T-helper 2 cell treated with Interferon-gamma antibody and Interleukin-4, amounts not matched to agents 100 ng/mL and 5 ng/mL, for 36 hours (primary cell): ENCODE measurements at regions not wholly inside any gene's neighbourhood (a gene's known extent, or its start where the extent isn't known, plus 50 kb on each side); places are given as distances from the start of the nearest gene placed in this dataset.

ENCODE experiments used
- intact Hi-C: fragments of 100-400 bp; cut with micrococcal nuclease; formaldehyde crosslinking; loops from one replicate; pipeline ENCODE4 v1.15.1; 2023

DNA sequence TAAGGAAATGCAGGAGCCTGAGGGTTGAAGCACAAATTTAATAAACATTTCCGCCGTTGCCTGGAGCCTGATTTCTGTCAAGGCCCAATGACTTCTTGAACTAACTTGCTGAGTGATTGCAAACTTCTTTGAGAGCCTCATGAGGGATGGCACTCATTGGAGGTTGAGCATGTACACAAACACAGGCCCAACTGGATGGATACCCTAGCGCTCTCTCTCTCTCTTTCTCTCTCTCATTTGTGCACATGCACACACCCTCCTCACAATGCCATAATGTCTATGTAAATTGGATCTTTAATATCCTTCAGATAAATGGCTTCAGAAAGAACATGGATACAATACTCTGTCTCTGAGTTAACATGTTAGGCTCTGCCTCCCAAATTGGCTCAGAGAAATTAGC lies 597.7 kb upstream of the CADM1 start:
- intact Hi-C loops = no loop called here

DNA sequence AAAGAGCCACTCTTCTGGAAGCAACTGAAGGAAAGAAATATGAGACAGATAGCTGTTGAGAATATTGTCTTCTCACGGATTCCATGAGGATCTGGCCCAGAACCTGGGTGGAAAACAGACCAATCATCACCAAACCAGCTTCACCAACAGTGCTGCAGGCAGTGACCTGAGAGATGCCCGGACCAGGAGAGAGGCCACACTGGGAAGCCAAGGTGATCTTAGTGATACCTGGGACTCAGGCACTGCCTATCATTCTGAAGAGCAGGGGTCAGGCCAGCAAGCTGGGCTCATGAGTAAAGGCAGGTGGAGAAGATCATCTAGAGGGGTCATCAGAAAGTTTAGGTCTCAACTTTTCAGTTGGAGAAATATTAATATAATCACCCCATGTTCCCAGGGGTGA lies 595.8 kb upstream of the CADM1 start:
- intact Hi-C loops = no loop called here

DNA sequence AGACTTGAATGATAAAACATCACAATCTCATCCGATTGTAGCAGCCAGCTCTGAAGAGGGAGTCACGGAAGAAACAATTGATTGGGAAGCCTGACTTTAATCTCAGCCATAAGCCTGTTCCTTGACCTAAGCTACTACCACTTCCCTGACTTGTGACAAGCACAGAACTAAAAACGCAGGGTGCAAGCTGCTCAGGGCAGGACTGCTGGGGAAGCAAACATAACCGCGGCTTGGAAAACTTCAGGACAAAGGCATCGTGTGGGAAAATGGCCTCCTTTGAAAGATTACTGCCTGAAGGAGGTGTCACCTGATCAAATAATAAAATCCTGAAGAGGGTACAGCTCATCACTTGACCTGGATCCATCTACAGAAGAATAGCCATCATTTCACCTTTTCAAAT lies 595.3 kb upstream of the CADM1 start:
- intact Hi-C loops = no loop called here

DNA sequence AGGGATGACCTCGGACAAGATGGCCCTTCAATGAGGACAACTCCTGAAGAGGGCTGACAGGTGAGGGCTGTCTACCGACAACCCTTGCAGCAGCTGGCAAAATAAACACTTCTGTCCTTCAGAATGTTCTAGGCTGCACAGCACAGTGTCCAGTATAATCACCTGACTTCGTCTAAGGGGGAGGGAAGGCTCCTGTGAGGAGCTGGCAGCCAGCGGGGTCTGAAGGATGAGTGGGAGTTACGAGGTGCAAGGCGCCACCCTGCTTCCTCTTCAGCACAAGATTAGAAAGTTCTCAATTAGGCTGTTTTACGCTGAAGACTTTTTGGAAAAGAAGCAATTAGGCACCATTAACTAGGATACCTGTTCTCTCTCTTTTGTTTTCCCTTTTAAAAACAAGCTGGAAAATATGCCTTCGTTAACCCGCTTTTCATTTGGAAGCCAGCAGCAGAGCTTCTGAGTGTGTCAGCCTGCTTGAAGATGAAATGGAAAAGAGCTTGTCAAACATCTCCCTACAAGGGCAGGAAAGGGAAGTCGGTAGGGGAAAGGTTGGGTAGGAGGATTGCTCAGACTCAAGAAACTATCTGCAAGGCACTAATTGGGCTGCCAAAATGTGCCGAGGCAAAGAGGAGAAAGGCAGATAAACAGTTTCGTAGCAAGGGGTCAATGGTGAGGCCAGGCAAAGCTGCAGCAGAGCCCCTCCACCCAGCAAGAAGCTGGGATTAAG lies 592.2 kb upstream of the CADM1 start:
- intact Hi-C loops = no loop called here

DNA sequence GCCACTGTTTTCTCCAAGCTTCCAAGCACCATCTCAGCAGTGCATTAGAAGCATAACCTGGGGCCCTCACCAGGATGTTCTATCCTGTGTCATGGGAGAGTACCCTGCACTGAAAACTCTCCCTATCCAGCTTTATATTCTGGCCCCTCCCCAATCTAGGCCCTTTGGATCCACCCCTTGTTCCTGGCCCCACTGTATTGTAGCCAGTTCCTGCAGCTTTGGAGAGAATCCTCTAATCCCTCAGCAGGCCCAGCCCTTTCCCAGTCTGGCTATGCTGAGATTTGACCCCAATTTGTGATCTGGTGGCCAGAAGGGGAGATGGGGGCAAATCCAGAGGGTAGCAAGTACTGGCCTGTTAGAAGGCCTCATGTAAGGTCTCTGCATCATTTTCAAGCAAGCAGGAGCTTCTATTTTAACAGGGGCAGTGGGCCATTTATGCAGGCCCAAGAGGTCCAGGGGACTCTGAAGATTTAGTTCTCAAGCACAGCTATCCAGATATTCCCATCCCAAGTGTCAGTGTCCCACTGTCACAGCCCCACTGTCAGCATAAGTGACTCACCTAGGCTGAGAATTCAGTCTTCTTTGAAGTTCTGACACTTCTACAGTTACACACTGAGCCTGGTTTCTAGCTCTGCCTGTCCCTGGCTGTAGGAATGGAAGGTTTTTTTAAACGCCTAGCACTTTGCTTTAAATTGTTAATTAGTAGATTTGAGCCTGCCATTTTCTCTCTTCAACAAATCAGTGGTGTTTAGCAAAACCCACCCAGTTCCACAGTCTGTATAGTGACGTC lies 589.5 kb upstream of the CADM1 start:
- intact Hi-C loops = no loop called here

DNA sequence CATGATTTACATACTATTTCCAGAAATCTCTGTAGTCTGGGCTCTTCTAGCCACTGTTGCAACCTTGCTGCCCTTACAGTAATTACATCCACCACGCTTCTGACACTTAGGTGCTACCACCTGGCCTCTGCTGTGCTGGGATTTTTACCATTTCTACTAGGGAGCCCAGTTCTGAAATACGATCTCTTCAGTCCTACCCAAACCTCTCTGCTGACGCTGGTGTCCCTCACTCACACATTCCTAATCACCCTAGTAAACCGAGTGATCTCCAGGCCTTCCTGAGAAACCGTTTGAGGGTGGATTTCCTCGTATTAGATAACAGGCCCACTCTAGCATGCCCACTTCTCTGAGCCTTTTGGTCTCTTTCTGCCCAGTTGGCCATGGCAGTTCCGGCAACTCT lies 588.9 kb upstream of the CADM1 start:
- intact Hi-C loops = no loop called here

DNA sequence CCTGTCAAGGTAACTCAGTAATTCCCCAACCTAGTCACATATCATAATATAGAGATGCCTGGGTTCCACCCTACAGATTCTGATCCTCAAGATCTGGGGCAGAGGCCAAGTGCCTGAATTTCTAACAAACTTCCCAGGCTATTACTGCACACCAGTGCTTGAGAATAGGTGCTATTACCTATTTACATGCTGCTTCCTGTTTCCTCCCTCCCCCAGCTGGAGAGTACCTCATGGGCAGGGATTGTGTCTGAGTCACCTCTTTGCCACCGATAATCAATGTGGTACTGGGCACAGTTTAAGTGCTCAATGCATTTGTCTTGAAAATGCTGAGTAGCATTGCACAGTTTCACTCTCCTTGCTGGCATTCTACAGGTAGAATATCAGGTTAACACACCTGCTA lies 582.2 kb upstream of the CADM1 start:
- intact Hi-C loops = no loop called here

DNA sequence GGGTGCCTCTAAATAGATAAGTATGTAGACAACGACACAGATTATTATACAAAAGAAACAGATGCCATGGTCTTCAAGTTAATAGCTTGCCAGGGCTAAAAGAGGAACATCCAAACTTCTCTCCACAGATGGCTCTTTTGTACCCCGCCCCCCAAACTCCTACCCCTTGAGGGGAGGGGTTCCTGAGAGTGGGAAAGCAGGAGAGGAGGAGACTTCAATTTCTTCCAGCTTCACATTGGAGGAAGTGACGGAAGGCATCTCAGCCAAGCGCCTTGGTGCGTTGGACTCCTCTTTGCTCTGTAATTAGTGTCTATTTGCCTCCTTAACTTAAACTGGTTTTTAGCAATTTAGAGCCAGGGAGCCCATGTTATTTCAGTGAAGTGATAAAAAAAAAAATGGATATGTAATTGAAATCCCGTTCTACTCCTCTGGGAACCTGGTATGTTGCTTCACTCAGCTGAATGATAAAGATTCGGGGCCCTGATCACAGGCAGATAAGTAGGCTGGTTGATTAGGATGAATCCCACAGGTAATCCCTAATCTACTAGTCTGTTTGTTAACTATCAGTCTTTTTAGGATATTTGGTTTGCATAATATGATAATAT lies 580.9 kb upstream of the CADM1 start:
- intact Hi-C loops = no loop called here

DNA sequence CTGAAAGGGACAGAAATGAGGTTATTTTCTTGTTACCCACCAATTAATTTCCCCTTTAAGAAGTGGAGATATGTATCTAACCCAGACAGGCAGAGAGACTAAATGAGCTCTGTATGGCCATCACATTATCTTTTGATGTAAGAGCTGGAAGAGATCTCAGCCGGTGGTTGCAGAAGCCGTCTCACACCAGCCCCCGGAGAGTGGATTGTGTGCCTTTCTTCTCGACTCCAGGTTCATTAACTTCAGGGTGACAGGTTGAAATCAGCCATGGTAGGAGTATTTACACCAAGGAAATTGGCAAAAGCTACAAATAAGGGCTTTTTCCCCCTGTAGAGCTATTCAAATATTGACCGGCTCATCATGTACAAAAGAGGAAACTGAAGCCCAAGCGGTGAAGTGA lies 580.3 kb upstream of the CADM1 start:
- intact Hi-C loops = no loop called here

DNA sequence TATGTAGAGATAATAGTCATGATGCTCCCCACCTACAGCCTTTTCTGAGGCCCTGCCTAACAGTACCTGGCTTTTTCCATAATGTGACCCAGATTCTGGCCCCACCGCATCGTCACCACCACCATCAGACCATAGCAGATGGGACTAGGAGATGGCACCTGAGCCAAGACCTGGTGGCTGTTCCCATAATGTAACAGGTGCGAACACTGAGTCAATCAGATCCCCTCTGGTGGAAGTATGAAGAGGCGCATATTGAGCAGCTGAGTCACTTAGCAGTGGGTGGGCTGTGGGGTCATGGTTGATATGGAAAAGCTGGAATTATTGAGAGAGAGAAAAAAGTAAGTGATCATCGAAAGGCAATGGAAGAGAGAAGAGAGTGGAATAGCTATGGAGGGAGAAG lies 578.0 kb upstream of the CADM1 start:
- intact Hi-C loops = no loop called here

DNA sequence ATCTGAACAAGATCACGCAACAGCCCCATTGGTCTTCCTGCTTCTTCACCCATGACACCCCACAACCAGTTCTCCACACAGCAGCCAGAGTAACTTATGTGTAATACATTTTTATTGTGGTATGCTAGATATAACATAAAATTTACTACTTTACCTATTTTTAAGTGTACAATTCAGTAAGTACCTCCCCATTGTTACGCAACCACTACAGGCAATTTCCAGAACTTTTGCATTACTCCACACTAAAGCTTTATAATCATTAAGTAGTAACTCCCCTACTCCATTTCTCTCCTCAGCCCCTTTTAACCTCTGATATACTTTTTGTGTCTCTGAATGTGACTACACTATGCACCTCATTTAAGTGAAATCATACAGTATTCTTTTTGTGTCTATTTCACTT lies 575.4 kb upstream of the CADM1 start:
- intact Hi-C loops = no loop called here

DNA sequence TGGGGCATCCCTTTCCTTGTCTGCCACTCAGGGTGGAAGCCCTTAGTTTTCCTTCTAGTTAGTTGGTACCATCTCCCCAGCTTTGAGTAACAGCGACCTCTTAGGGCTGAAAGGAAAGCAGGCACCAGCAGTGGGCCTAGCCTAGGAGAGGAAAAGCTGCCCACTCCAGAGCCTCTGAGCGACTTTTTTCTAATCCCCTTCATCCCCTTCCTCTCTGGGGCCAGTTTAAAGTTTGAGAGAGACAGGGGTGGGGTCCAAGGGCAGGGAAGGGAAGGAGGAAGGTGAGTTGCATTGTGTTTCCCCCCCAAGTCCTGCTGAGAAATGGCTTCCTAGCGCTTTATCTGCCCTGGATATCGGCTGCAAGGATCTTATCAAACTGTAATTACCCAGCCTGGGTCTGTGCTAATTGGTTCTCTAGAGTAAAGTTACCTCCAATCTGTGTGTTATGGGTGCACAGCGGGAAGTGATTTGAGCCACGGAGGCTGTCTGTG lies 573.9 kb upstream of the CADM1 start:
- intact Hi-C loops = no loop called here

DNA sequence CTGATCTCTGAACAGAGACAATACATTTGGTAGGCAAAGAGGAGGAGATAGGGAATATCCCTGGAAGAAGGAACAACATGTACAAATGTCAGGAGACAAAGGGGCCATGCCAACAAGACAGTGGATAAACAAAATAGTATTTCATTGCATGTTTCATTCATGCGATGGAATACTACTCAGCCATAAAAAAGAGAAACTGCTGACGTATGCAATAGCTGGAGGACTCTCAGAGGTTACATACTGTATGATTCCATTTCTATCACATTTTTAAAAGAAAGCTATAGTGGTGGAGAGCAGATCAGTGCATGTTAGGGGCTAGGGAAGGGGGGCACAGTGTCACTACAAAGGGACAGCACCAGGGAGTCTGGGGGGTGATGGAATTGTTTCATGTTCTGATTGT lies 572.9 kb upstream of the CADM1 start:
- intact Hi-C loops = no loop called here

DNA sequence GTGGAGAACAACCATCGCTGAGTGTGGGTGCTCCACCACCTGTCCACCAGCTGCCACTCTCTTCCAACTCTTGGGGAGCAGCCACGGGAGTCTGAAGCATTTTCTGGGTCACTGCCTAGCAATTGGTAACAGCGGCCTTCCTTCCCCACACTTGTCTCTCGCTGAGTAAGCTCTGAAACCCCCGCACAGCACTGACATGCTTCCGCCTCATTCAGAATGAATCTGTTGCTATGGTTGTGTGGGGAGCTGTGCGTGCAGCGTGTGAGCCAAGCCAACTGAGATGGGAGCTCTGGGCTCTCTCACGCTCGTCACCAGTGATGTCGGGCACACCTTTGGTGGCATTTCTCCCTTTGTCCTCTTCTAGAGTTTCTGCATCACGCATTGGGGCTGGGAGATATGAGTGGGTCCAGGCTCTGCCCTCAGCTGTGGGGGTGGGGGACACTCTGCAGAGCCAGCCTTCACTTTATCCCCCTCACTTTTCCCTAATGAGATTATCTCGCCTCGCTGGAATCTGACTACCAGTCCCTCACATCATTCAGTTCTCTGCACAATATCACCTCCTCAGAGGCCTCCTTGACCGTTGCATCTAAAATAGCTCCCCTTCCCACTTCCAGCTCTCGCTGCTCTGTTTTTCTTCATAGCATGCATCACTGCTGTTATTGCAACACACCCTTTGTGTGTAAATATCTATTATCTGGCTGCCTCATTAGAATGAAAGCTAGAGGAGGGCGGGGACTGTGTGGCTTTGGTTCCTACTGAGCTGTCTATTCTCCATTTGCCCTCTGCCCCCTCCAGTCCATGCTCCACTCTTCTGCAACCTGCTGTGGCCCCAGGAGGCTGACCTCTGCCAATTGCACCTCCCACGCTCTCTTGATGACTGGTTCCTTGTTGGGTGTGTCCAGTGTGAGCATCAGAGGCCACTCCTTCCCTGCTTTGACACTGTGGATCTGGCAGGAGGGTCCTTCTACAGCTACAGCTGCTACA lies 569.9 kb upstream of the CADM1 start:
- intact Hi-C loops = no loop called here

DNA sequence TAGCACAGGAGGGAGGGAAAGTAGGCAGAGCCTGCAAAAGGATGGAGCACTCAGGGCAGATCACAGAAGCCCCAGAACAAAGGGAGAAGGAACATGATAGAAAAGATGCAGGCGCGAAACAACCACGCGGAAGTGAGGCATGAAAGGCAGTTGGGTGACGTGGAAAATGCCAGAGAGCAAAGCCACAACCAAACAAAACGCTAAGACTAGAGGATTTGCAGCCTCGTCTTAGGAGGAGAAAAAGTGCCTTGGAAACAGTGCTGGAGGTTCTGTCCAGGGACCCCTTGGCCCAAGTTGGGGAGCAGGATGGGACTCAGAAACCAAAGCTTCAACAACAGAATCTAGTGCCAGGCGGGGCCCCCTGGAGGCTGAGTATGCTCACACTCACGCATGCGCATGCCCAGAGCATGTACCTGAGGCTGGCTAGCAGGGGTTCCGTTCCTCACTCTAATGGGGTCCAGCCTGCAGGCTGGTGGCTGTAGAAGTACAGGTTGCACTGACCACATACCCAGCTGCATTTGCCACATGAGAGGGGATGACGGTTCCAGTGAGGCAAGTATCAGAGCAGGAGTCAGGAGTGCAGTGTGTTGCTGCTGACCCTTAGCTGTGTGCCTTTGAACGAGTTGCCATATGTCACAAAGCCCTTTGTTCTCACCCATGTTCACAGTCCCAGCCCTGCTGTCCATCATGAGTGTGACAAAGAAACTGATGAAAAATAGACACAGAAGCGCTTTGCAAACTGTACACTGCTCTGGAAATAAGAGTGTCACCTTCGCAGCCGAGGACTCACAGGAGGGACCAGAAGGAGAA lies 568.6 kb upstream of the CADM1 start:
- intact Hi-C loops = no loop called here

DNA sequence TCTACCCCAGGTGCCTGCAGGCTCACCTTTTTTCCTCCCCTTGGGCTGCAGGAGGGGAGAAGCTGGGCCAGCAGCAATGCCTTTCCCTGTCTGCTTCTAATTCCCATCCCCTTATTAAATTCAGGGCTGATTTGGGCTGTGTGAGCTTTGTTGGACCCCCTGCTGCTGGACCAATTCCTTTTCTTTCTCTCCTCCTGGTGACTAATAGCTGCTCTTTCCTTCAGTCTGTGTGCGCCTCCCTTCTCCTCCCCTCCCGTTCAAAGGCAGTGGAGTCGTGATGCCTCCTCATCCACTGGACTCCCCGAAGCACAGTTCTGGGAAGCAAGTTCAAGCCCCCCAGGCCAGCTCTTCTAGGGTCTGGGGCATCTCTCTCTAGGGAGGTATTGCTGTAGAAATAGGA lies 567.9 kb upstream of the CADM1 start:
- intact Hi-C loops = no loop called here

DNA sequence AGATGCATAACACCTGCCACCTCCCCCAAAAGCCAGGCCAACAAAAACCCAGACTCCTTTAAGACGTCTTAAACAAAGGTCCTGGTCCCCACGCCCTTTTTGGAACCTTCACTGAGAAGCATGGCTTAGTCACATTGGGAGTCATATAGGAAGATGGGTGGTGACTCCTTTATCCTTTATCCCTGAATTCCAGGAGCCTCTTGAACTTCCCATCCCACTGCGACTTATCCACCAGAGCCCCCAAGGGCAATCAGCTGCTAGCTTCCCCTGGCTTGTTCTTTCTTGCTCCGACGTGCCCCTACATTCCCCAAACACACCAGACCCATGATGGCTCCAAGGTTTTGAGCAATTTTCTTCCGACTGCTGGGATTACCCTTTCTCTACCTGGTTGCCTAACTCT lies 567.0 kb upstream of the CADM1 start:
- intact Hi-C loops = no loop called here

DNA sequence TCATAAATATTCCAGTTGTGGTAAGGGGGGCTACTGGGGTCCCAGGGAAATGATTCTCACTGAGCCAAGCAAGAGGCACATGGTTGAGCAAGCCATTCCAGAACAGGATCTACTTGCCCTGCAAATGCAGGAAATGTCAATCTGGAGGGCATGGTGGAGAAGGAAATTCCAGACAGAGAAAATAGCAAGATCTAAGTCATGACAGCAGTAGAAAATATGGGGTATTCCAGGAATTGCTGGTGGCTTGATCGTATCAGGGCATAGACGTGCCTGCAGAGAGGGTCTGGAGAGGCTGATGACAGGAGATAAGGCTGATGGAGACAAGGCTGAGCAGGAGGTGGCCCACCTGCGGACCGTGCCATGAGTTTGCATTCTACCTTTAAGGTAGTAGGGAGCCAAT lies 566.3 kb upstream of the CADM1 start:
- intact Hi-C loops = no loop called here

DNA sequence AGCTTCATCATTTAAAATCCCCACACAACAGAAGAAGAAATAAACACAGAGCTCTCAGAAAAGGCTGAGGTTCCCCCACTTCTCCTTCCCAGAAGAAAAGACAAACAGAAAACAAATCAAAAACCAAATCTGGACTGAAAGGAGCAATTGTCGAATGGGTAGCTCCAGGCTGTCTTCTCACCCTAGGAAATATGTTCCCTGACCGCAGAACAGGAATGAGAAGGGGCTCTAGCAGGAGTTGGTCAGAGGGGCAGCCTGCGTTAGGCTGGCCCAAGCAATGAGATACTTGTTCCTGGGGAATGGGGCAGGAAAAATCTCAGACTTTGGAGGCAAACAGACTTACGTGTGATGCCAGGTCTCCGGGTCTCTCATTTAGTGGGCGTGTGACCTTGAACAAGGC lies 562.6 kb upstream of the CADM1 start:
- intact Hi-C loops = no loop called here

DNA sequence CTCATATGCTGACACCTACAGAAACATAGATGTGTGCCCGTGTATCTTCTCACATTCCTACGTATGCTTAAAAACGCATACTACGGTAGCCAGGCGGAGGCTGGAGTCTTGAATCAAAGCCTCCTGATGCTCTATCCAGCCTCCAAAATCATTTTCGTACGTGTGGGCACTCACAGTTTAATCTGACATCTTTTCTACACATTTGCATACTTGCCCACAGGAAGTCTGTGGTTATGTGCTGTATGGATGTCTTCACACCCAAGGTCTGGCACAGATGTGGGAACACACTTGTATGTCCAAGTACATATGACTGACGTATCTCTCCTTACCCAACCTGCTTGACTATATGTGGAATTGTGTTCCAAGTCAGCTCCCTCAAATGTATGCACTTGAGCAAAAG lies 561.8 kb upstream of the CADM1 start:
- intact Hi-C loops = no loop called here
